ENCODE measurements at regions not wholly inside any gene's neighbourhood (a gene's known extent, or its start where the extent isn't known, plus 50 kb on each side); places are given as distances from the start of the nearest gene placed in this dataset.

GRCh38 chr2:45119038-45119437, 109.8 kb upstream of the SIX2 start:
- TF ChIP-seq CTCF (IDR thresholded peaks at IDR 0.05), result no peak
- TF ChIP-seq POLR2A (IDR thresholded peaks at IDR 0.05), result no peak

Data from body of pancreas (tissue), 4 donors.